Uterus (tissue), 3 donors: ENCODE measurements at regions not wholly inside any gene's neighbourhood (a gene's known extent, or its start where the extent isn't known, plus 50 kb on each side); places are given as distances from the start of the nearest gene placed in this dataset.

ENCODE experiments used
- DNase-seq, 2 donors: peaks; one replicate each; pipeline ENCODE4 v3.0.0-alpha.2; 2019 to 2020
- H3K27ac ChIP-seq, 2 donors: fragments of 200-600 bp; sonication (generic); 1 replicate in 1 of 2; 2 replicates in 1 of 2; pipeline ENCODE4 v1.5.1; 2016 to 2018
- H3K27me3 ChIP-seq, 2 donors: fragments of 200-600 bp; sonication (generic); one replicate each; pipeline ENCODE4 v1.5.1; 2018 to 2019; ENCODE audit warnings: control low read depth in 1 of 2
- H3K36me3 ChIP-seq, 2 donors: fragments of 200-600 bp; sonication (generic); one replicate each; pipeline ENCODE4 v1.5.1; 2019; ENCODE audit warnings: control low read depth in 1 of 2
- H3K4me1 ChIP-seq, 2 donors: fragments of 200-600 bp; sonication (generic); one replicate each; pipeline ENCODE4 v1.5.1; 2018 to 2019; ENCODE audit warnings: control low read depth in 1 of 2
- H3K4me3 ChIP-seq, 2 donors: fragments of 200-600 bp; sonication (generic); 1 replicate in 1 of 2; 2 replicates in 1 of 2; pipeline ENCODE4 v1.5.1; 2018 to 2019; ENCODE audit warnings: mild to moderate bottlenecking in 1 of 2
- H3K9me3 ChIP-seq, 2 donors: fragments of 200-600 bp; sonication (generic); one replicate each; pipeline ENCODE4 v1.5.1; 2019; ENCODE audit warnings: control low read depth in 1 of 2
- CTCF ChIP-seq, 4 experiments: fragments of 200-600 bp in 2 of 4; fragments of 450-650 bp in 2 of 4; sonication (generic) in 2 of 4; IDR thresholded peaks; one replicate each; pipeline ENCODE4 v1.5.1; 2016 to 2019; ENCODE audit warnings: antibody characterized with exemption in 4 of 4, mild to moderate bottlenecking in 2 of 4, moderate library complexity in 1 of 4
- POLR2A ChIP-seq, 2 donors: fragments of 450-650 bp; IDR thresholded peaks; one replicate each; pipeline ENCODE4 v1.6.1; 2016; ENCODE audit warnings: antibody characterized with exemption in 2 of 2, mild to moderate bottlenecking in 1 of 2, moderate library complexity in 1 of 2
- intact Hi-C: fragments of 100-400 bp; cut with DNase I; formaldehyde crosslinking; loops from one replicate; pipeline ENCODE4 v1.15.1; 2023; ENCODE audit warnings: low total_unique reads
- donor health status: DM: yes; HTN: yes; CAD: no.

GRCh38 chr17:34709158-34709754 is 129.9 kb downstream of the TMEM132E start:
- no peak overlapping the region for H3K4me3 ChIP-seq
- H3K36me3 ChIP-seq: no peaks in the 10 kb centered on the region
- no peak for DNase-seq
- intact Hi-C loops: no loop called here
- H3K4me1 ChIP-seq: no peaks in the 10 kb centered on the region
- H3K27me3 ChIP-seq: no peaks in the 10 kb centered on the region
- H3K9me3 ChIP-seq: no peaks in the 10 kb centered on the region
- no peak overlapping the region for H3K27ac ChIP-seq
- TF ChIP-seq CTCF (IDR thresholded peaks at IDR 0.05) (no peak), POLR2A (IDR thresholded peaks at IDR 0.05) (no peak)

- Histone ChIP-seq H3K9me3 (no peaks in the 10 kb centered on the region), H3K4me1 (no peaks in the 10 kb centered on the region), H3K27me3 (no peaks in the 10 kb centered on the region), H3K27ac (no peak overlapping the region), H3K36me3 (no peaks in the 10 kb centered on the region), H3K4me3 (no peak overlapping the region)
- intact Hi-C loops: no loop called here
- no peak for TF ChIP-seq POLR2A (IDR thresholded peaks at IDR 0.05)
- TF ChIP-seq CTCF (IDR thresholded peaks at IDR 0.05): no peak
- DNase-seq: no peak
Observed at GRCh38 chr17:34706029-34706428, 126.6 kb downstream of the TMEM132E start.

GRCh38 chr17:34703533-34703932 is 124.2 kb downstream of the TMEM132E start:
- Histone ChIP-seq H3K36me3 (no peaks in the 10 kb centered on the region), H3K27me3 (no peaks in the 10 kb centered on the region), H3K9me3 (no peaks in the 10 kb centered on the region), H3K4me1 (no peaks in the 10 kb centered on the region), H3K27ac (no peak overlapping the region), H3K4me3 (no peak overlapping the region)
- no peak for DNase-seq
- no peak for TF ChIP-seq CTCF (IDR thresholded peaks at IDR 0.05)
- no peak for TF ChIP-seq POLR2A (IDR thresholded peaks at IDR 0.05)
- intact Hi-C loops: no loop called here

GRCh38 chr17:34699181-34699580 is 119.8 kb downstream of the TMEM132E start:
- no peaks in the 10 kb centered on the region for H3K9me3 ChIP-seq
- no peak for DNase-seq
- H3K27me3 ChIP-seq: no peaks in the 10 kb centered on the region
- no peaks in the 10 kb centered on the region for H3K4me1 ChIP-seq
- intact Hi-C loops: no loop called here
- no peak overlapping the region for H3K27ac ChIP-seq
- TF ChIP-seq CTCF (IDR thresholded peaks at IDR 0.05) (no peak), POLR2A (IDR thresholded peaks at IDR 0.05) (no peak)
- H3K36me3 ChIP-seq: no peaks in the 10 kb centered on the region
- H3K4me3 ChIP-seq: no peak overlapping the region

- intact Hi-C loops: no loop called here
- H3K9me3 ChIP-seq: no peaks in the 10 kb centered on the region
- H3K27ac ChIP-seq: no peak overlapping the region
- no peak for TF ChIP-seq POLR2A (IDR thresholded peaks at IDR 0.05)
- TF ChIP-seq CTCF (IDR thresholded peaks at IDR 0.05): no peak
- no peak overlapping the region for H3K4me3 ChIP-seq
- H3K36me3 ChIP-seq: no peaks in the 10 kb centered on the region
- no peak for DNase-seq
- no peaks in the 10 kb centered on the region for H3K27me3 ChIP-seq
- H3K4me1 ChIP-seq: no peaks in the 10 kb centered on the region
Observed at GRCh38 chr17:34692920-34693319, 113.5 kb downstream of the TMEM132E start.
